Fibroblast of lung (primary cell): ENCODE measurements at regions not wholly inside any gene's neighbourhood (a gene's known extent, or its start where the extent isn't known, plus 50 kb on each side); places are given as distances from the start of the nearest gene placed in this dataset.
"Not testable (repeated sequence)": the region's sequence is repeated elsewhere in the genome, so short reads cannot be mapped to it uniquely, and the experiment has no call there.

Experiments
- DNase-seq, 2 donors: peaks; one replicate each; pipeline versions ENCODE4 v3.0.0 to v3.0.0-alpha.2; 2010; ENCODE audit warnings: low read depth in 2 of 2
- H2AFZ ChIP-seq: 2 replicates; pipeline ENCODE4 v1.5.1; 2012; ENCODE audit warnings: low read length, control low read depth, inconsistent platforms
- H3K27ac ChIP-seq: 2 replicates; pipeline ENCODE4 v1.5.1; 2011; ENCODE audit warnings: low read length, control low read depth; ENCODE audit not compliant: insufficient read depth
- H3K27me3 ChIP-seq: 2 replicates; pipeline ENCODE4 v1.5.1; 2011; ENCODE audit warnings: mild to moderate bottlenecking, low read length; ENCODE audit not compliant: control insufficient read depth, insufficient read depth
- H3K36me3 ChIP-seq: 2 replicates; pipeline ENCODE4 v1.5.1; 2011; ENCODE audit warnings: low read length; ENCODE audit not compliant: control insufficient read depth, insufficient read depth
- H3K4me1 ChIP-seq: 2 replicates; pipeline ENCODE4 v1.5.1; 2011; ENCODE audit warnings: low read length; ENCODE audit not compliant: control insufficient read depth, insufficient read depth; ENCODE audit errors: extremely low read depth
- H3K4me2 ChIP-seq: 2 replicates; pipeline ENCODE4 v1.5.1; 2011; ENCODE audit warnings: low read length, control low read depth; ENCODE audit not compliant: insufficient read depth; ENCODE audit errors: extremely low read depth
- H3K4me3 ChIP-seq, 4 experiments: fragments of 200-600 bp in 1 of 4; sonication (generic) in 1 of 4; replicated peaks in 1 of 4; 2 replicates each; pipeline ENCODE4 v1.5.1; 2011 to 2016; ENCODE audit warnings: low read length in 4 of 4, low read depth in 3 of 4, mild to moderate bottlenecking in 3 of 4, control low read depth in 2 of 4, inconsistent platforms in 1 of 4, mixed read lengths in 1 of 4; ENCODE audit not compliant: insufficient read depth in 1 of 4; ENCODE audit errors: control extremely low read depth in 1 of 4
- H3K79me2 ChIP-seq: 2 replicates; pipeline ENCODE4 v1.5.1; 2012; ENCODE audit warnings: mild to moderate bottlenecking, low read length, inconsistent platforms; ENCODE audit not compliant: control insufficient read depth, insufficient read depth
- H3K9ac ChIP-seq: 2 replicates; pipeline ENCODE4 v1.5.1; 2011; ENCODE audit warnings: mild to moderate bottlenecking, low read length, control low read depth; ENCODE audit not compliant: insufficient read depth
- H3K9me3 ChIP-seq: 2 replicates; pipeline ENCODE4 v1.5.1; 2012; ENCODE audit warnings: low read depth, low read length; ENCODE audit not compliant: control insufficient read depth, insufficient read depth
- H4K20me1 ChIP-seq: 2 replicates; pipeline ENCODE4 v1.5.1; 2011; ENCODE audit warnings: low read length; ENCODE audit not compliant: control insufficient read depth, insufficient read depth; ENCODE audit errors: extremely low read depth
- CTCF ChIP-seq, 2 donors: IDR thresholded peaks in 1 of 2; conservative IDR thresholded peaks in 1 of 2; 1 replicate in 1 of 2; 2 replicates in 1 of 2; pipeline ENCODE4 v1.5.1; 2011 to 2012; ENCODE audit warnings: low read length in 2 of 2, control low read depth in 1 of 2, inconsistent platforms in 1 of 2, low read depth in 1 of 2, mild to moderate bottlenecking in 1 of 2
- EZH2 ChIP-seq: IDR thresholded peaks from 2 replicates; pipeline ENCODE4 v1.5.1; 2012; ENCODE audit warnings: low read length, control low read depth, mild to moderate bottlenecking; ENCODE audit errors: missing control alignments

- Histone ChIP-seq H3K4me1 (peaks cover 5% of the 10 kb centered on the region), H3K27ac (no peak overlapping the region), H2AFZ (no peak overlapping the region), H3K79me2 (no peaks in the 10 kb centered on the region), H3K9me3 (no peaks in the 10 kb centered on the region), H4K20me1 (no peaks in the 10 kb centered on the region), H3K4me2 (no peak overlapping the region), H3K4me3 (no peak overlapping the region), H3K27me3 (no peaks in the 10 kb centered on the region), H3K9ac (no peak overlapping the region), H3K36me3 (no peaks in the 10 kb centered on the region)
- DNase-seq, result peak; percentile 78 to 94
- TF ChIP-seq EZH2, result no peak
- no peak for TF ChIP-seq CTCF (conservative IDR thresholded peaks at IDR 0.05 in 1 of 2, IDR thresholded peaks at IDR 0.05 in 1 of 2; ENCODE audit: low read depth in 1 of 2, low read length in 2 of 2)
These were observed 408.5 kb downstream of the ZEB2 start for GRCh38 chr2:144111437-144111836.

DNA sequence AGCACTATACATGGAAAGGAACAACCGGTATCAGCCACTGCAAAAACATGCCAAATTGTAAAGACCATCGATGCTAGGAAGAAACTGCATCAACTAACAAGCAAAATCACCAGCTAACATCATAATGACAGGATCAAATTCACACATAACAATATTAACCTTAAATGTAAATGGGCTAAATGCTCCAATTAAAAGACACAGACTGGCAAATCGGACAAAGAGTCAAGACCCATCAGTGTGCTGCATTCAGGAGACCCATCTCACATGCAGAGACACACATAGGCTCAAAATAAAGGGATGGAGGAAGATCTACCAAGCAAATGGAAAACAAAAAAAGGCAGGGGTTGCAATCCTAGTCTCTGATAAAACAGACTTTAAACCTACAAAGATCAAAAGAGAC is 413.8 kb downstream of the ZEB2 start:
- H3K9ac ChIP-seq, H3K27ac ChIP-seq, DNase-seq, H3K27me3 ChIP-seq, H3K79me2 ChIP-seq, H3K9me3 ChIP-seq, H3K4me3 ChIP-seq, H4K20me1 ChIP-seq, H3K4me1 ChIP-seq, H3K36me3 ChIP-seq, H3K4me2 ChIP-seq, H2AFZ ChIP-seq: not testable (repeated sequence)

- H3K4me3 ChIP-seq, result no peak overlapping the region
- no peak overlapping the region for H3K4me2 ChIP-seq
- no peaks in the 10 kb centered on the region for H3K9me3 ChIP-seq
- peaks cover 9% of the 10 kb centered on the region for H3K4me1 ChIP-seq
- H3K36me3 ChIP-seq, result no peaks in the 10 kb centered on the region
- H3K79me2 ChIP-seq, result no peaks in the 10 kb centered on the region
- no peak overlapping the region for H3K27ac ChIP-seq
- H2AFZ ChIP-seq, result no peak overlapping the region
- H3K9ac ChIP-seq, result no peak overlapping the region
- no peaks in the 10 kb centered on the region for H3K27me3 ChIP-seq
- no peaks in the 10 kb centered on the region for H4K20me1 ChIP-seq
- TF ChIP-seq EZH2 (no peak), CTCF (conservative IDR thresholded peaks at IDR 0.05 in 1 of 2, IDR thresholded peaks at IDR 0.05 in 1 of 2; ENCODE audit: low read depth in 1 of 2, low read length in 2 of 2) (no peak)
- DNase-seq, result no peak
These were observed 417.5 kb downstream of the ZEB2 start for GRCh38 chr2:144102386-144102785.
